ENCODE measurements at regions not wholly inside any gene's neighbourhood (a gene's known extent, or its start where the extent isn't known, plus 50 kb on each side); places are given as distances from the start of the nearest gene placed in this dataset.

DNA sequence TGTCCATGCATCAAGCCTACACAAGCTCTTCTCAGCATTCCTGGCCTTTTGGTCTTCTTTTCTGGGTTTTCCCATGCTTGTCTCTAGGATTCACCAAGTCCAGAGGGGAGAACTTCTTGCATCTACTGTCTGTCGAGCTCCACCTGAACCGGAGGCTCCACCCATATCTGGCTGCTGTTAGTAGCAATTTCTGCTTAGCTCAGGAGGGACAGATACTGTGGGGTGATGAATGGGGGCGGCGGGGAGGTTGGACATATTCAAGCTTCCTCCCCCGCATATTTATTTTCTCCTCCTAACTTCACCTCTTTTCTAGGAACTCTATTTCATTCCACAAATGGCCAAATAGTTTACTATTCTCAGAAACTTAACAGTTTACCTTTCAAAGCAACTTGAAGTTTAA is 163.5 kb downstream of the PTH2R start:
- no peak overlapping the region for H3K23ac ChIP-seq (ENCODE audit: insufficient read length, low read depth, low read length)
- no peaks in the 10 kb centered on the region for H4K20me1 ChIP-seq (ENCODE audit: control insufficient read depth, insufficient read depth, insufficient read length)
- TF ChIP-seq, protein P1, sequence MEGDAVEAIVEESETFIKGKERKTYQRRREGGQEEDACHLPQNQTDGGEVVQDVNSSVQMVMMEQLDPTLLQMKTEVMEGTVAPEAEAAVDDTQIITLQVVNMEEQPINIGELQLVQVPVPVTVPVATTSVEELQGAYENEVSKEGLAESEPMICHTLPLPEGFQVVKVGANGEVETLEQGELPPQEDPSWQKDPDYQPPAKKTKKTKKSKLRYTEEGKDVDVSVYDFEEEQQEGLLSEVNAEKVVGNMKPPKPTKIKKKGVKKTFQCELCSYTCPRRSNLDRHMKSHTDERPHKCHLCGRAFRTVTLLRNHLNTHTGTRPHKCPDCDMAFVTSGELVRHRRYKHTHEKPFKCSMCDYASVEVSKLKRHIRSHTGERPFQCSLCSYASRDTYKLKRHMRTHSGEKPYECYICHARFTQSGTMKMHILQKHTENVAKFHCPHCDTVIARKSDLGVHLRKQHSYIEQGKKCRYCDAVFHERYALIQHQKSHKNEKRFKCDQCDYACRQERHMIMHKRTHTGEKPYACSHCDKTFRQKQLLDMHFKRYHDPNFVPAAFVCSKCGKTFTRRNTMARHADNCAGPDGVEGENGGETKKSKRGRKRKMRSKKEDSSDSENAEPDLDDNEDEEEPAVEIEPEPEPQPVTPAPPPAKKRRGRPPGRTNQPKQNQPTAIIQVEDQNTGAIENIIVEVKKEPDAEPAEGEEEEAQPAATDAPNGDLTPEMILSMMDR (conservative IDR thresholded peaks at IDR 0.05), result no peak
- H3K23me2 ChIP-seq (ENCODE audit: insufficient read length, low read depth, low read length, poor library complexity, severe bottlenecking), result no peaks in the 10 kb centered on the region
- no peaks in the 10 kb centered on the region for H3K9me3 ChIP-seq (ENCODE audit: control insufficient read depth, low read depth, low read length)
- H3K14ac ChIP-seq (ENCODE audit: insufficient read depth, low read length), result no peak overlapping the region
- no peak overlapping the region for H3K27ac ChIP-seq (ENCODE audit: insufficient read length, low read depth, low read length)
- H3K27ac Mint-ChIP-seq, result no peak overlapping the region
- H3K27me3 Mint-ChIP-seq (ENCODE audit: low read depth), result peaks cover 12% of the 10 kb centered on the region
- H2BK15ac ChIP-seq (ENCODE audit: low read depth, low read length), result no peak overlapping the region
- no peak overlapping the region for H4K5ac ChIP-seq (ENCODE audit: insufficient read length, low read depth, low read length)
- no peak overlapping the region for H2AK5ac ChIP-seq (ENCODE audit: insufficient read length, low read length)
- no peaks in the 10 kb centered on the region for H3K4me1 ChIP-seq (ENCODE audit: insufficient read depth, low read length)
- no peak overlapping the region for H4K8ac ChIP-seq (replicated peaks; ENCODE audit: insufficient read length, low read depth, low read length)
- no peaks in the 10 kb centered on the region for H3K79me2 ChIP-seq (ENCODE audit: insufficient read depth, low read length)
- no peak overlapping the region for H3K4me2 ChIP-seq (ENCODE audit: insufficient read depth, insufficient read length, low read length)
- H3K9ac ChIP-seq (ENCODE audit: extremely low read depth, insufficient read length, low read length), result no peak overlapping the region
- no peak for DNase-seq
- H2BK5ac ChIP-seq (ENCODE audit: insufficient read length, low read length), result no peak overlapping the region
- H2BK120ac ChIP-seq (ENCODE audit: low read depth, low read length, poor library complexity, severe bottlenecking), result no peak overlapping the region
- no peak overlapping the region for H3K56ac ChIP-seq (ENCODE audit: insufficient read length, low read depth, low read length)
- H3K4ac ChIP-seq (ENCODE audit: low read depth, low read length), result no peak overlapping the region
- H3K27me3 ChIP-seq (ENCODE audit: insufficient read depth, low read length), result no peaks in the 10 kb centered on the region
- H4K91ac ChIP-seq (ENCODE audit: insufficient read length, low read depth, low read length), result no peak overlapping the region
- H3K4me1 Mint-ChIP-seq, result peaks cover 9 to 10% of the 10 kb centered on the region in 2 experiments
- H3K18ac ChIP-seq (ENCODE audit: insufficient read length, low read depth, low read length), result no peak overlapping the region
- H2BK20ac ChIP-seq (ENCODE audit: low read depth, low read length, poor library complexity, severe bottlenecking), result no peak overlapping the region
- no peak overlapping the region for H2BK12ac ChIP-seq (ENCODE audit: insufficient read length, low read depth, low read length)
- H3K9me3 Mint-ChIP-seq, result no peaks in the 10 kb centered on the region
- no peaks in the 10 kb centered on the region for H3K36me3 Mint-ChIP-seq (ENCODE audit: insufficient read depth in 1 of 3, low read depth in 3 of 3)
- no CpG with 5 or more reads among the region's 5 CpGs for WGBS (ENCODE audit: extremely low coverage, insufficient read length, low lambda C conversion rate)
- no peaks in the 10 kb centered on the region for H3K79me1 ChIP-seq (ENCODE audit: insufficient read depth, low read depth, low read length, poor library complexity, severe bottlenecking)
- H3K4me3 Mint-ChIP-seq, result no peak overlapping the region
- H2AFZ ChIP-seq (ENCODE audit: low read length), result no peak overlapping the region
- H3T11ph ChIP-seq (ENCODE audit: low read length), result no peak overlapping the region

All from H9 (cell line).